H1 (cell line): ENCODE measurements at regions not wholly inside any gene's neighbourhood (a gene's known extent, or its start where the extent isn't known, plus 50 kb on each side); places are given as distances from the start of the nearest gene placed in this dataset.

Experiments
- BCL11A ChIP-seq, 2 experiments: IDR thresholded peaks; one replicate each; pipeline ENCODE4 v1.6.1; 2011; ENCODE audit warnings: low read depth in 2 of 2, low read length in 2 of 2, mild to moderate bottlenecking in 2 of 2
- CHD2 ChIP-seq: IDR thresholded peaks from 2 replicates; pipeline ENCODE4 v1.6.1; 2012; ENCODE audit warnings: low read length, improper control_type of control experiment
- CTCF ChIP-seq, 3 experiments: IDR thresholded peaks; 1 replicate in 2 of 3; 2 replicates in 1 of 3; pipeline versions ENCODE4 v1.5.1 to v1.6.1; 2011; ENCODE audit warnings: low read length in 3 of 3, mild to moderate bottlenecking in 3 of 3, inconsistent platforms in 2 of 3, low read depth in 1 of 3, moderate library complexity in 1 of 3; ENCODE audit not compliant: insufficient read depth in 1 of 3; ENCODE audit errors: control extremely low read depth in 1 of 3
- E2F6 ChIP-seq: IDR thresholded peaks from 2 replicates; pipeline ENCODE4 v1.6.1; 2012; ENCODE audit warnings: inconsistent platforms
- EZH2 ChIP-seq: fragments of 200-600 bp; sonication (generic); IDR thresholded peaks from 2 replicates; pipeline ENCODE4 v1.7.1; 2012; ENCODE audit warnings: low read depth, mild to moderate bottlenecking, moderate library complexity, low read length, inconsistent platforms; ENCODE audit not compliant: severe bottlenecking
- FOSL1 ChIP-seq: IDR thresholded peaks from 2 replicates; pipeline ENCODE4 v1.6.1; 2011; ENCODE audit warnings: mild to moderate bottlenecking, low read depth, low read length, moderate library complexity; ENCODE audit not compliant: insufficient read depth
- POLR2A ChIP-seq, 2 experiments: IDR thresholded peaks; 1 replicate in 1 of 2; 2 replicates in 1 of 2; pipeline ENCODE4 v1.6.1; 2011; ENCODE audit warnings: low read depth in 2 of 2, low read length in 2 of 2, mild to moderate bottlenecking in 2 of 2; ENCODE audit errors: control extremely low read depth in 1 of 2
- POLR2AphosphoS5 ChIP-seq: IDR thresholded peaks from 2 replicates; pipeline ENCODE4 v1.6.1; 2011; ENCODE audit warnings: low read depth, low read length
- RAD21 ChIP-seq, 2 experiments: IDR thresholded peaks in 1 of 2; conservative IDR thresholded peaks in 1 of 2; 2 replicates each; pipeline ENCODE4 v1.6.1; 2011; ENCODE audit warnings: low read depth in 2 of 2, low read length in 2 of 2, improper control_type of control experiment in 1 of 2, inconsistent platforms in 1 of 2, mild to moderate bottlenecking in 1 of 2, moderate library complexity in 1 of 2
- RNF2 ChIP-seq: fragments of 200-900, 300-1000 bp; sonication (generic); IDR thresholded peaks from 2 replicates; pipeline ENCODE4 v1.7.1; 2016; ENCODE audit warnings: borderline replicate concordance, low read depth, mild to moderate bottlenecking, antibody characterized with exemption, low read length; ENCODE audit not compliant: poor library complexity, severe bottlenecking; ENCODE audit errors: missing control alignments
- SP1 ChIP-seq: IDR thresholded peaks from 2 replicates; pipeline ENCODE4 v1.6.1; 2011; ENCODE audit warnings: low read depth, low read length
- SUZ12 ChIP-seq: fragments of 200-600 bp; sonication (generic); IDR thresholded peaks from 2 replicates; pipeline ENCODE4 v1.6.1; 2012; ENCODE audit warnings: mild to moderate bottlenecking, inconsistent platforms, low read length, moderate library complexity, mixed read lengths
- YY1 ChIP-seq: IDR thresholded peaks from 2 replicates; pipeline ENCODE4 v1.6.1; 2011; ENCODE audit warnings: low read depth, mild to moderate bottlenecking, low read length
- ZNF274 ChIP-seq: IDR thresholded peaks from 2 replicates; pipeline ENCODE4 v1.7.0; 2012; ENCODE audit warnings: low read length, borderline replicate concordance; ENCODE audit errors: extremely low read depth

- TF ChIP-seq FOSL1: no peak
- TF ChIP-seq SUZ12: no peak
- no peak for TF ChIP-seq YY1
- no peak for TF ChIP-seq CTCF (IDR thresholded peaks at IDR 0.05; ENCODE audit: control extremely low read depth in 1 of 3, insufficient read depth in 1 of 3, low read depth in 1 of 3, low read length in 3 of 3)
- no peak for TF ChIP-seq SP1
- TF ChIP-seq POLR2A (IDR thresholded peaks at IDR 0.05; ENCODE audit: control extremely low read depth in 1 of 2, low read depth in 2 of 2, low read length in 2 of 2): no peak
- TF ChIP-seq RAD21 (IDR thresholded peaks at IDR 0.05 in 1 of 2, conservative IDR thresholded peaks at IDR 0.05 in 1 of 2; ENCODE audit: low read depth in 2 of 2, low read length in 2 of 2): no peak
- TF ChIP-seq EZH2: no peak
- no peak for TF ChIP-seq BCL11A (IDR thresholded peaks at IDR 0.05; ENCODE audit: low read depth in 2 of 2, low read length in 2 of 2)
- TF ChIP-seq E2F6: no peak
- TF ChIP-seq RNF2: no peak
- no peak for TF ChIP-seq POLR2AphosphoS5
- no peak for TF ChIP-seq CHD2
- TF ChIP-seq ZNF274: no peak
These were observed 296.9 kb upstream of the NECTIN3 start for GRCh38 chr3:110774496-110775265.
